ENCODE measurements at regions not wholly inside any gene's neighbourhood (a gene's known extent, or its start where the extent isn't known, plus 50 kb on each side); places are given as distances from the start of the nearest gene placed in this dataset.

- WGBS, 2 donors: 65 to 76% methylated on average over 3 of the region's 3 CpGs
- DNase-seq: peak in 1 of 3 donors; percentile 9
- no peaks in the 10 kb centered on the region for H3K4me1 ChIP-seq (ENCODE audit: control insufficient read depth in 5 of 5, insufficient read depth in 5 of 5, low read length in 5 of 5)
These were observed 413.2 kb downstream of the FGF13 start for GRCh38 chrX:138298268-138298667.

GRCh38 chrX:138345801-138346200, 365.7 kb downstream of the FGF13 start:
- Histone ChIP-seq H3K27ac (ENCODE audit: low read depth in 1 of 2, low read length in 1 of 2) (no peak overlapping the region), H3K27me3 (ENCODE audit: control insufficient read depth in 3 of 3, insufficient read depth in 3 of 3, low read length in 2 of 3) (no peaks in the 10 kb centered on the region), H3K4me1 (ENCODE audit: control insufficient read depth in 5 of 5, insufficient read depth in 5 of 5, low read length in 5 of 5) (no peaks in the 10 kb centered on the region), H3K9me3 (ENCODE audit: control insufficient read depth in 4 of 4, insufficient read depth in 3 of 4, low read length in 3 of 4) (no peaks in the 10 kb centered on the region), H3K36me3 (ENCODE audit: control insufficient read depth in 4 of 4, insufficient read depth in 4 of 4, low read length in 4 of 4) (no peaks in the 10 kb centered on the region), H3K4me3 (no peak overlapping the region), H3K9ac (ENCODE audit: insufficient read depth in 1 of 2, low read length in 2 of 2) (no peak overlapping the region)
- TF ChIP-seq CTCF (IDR thresholded peaks at IDR 0.05; ENCODE audit: control extremely low read depth, extremely low read depth): no peak
- ATAC-seq (ENCODE audit: insufficient read depth, low FRiP score) (no peak), DNase-seq (no peak)

More at GRCh38 chrX:138298268-138298667, 413.2 kb downstream of the FGF13 start:
- H3K9me3 ChIP-seq (ENCODE audit: control insufficient read depth in 4 of 4, insufficient read depth in 3 of 4, low read length in 3 of 4): no peaks in the 10 kb centered on the region
- no peaks in the 10 kb centered on the region for H3K36me3 ChIP-seq (ENCODE audit: control insufficient read depth in 4 of 4, insufficient read depth in 4 of 4, low read length in 4 of 4)
- H3K27ac ChIP-seq (ENCODE audit: low read depth in 1 of 2, low read length in 1 of 2): no peak overlapping the region
- no peak for ATAC-seq (ENCODE audit: insufficient read depth, low FRiP score)
- peaks cover 0 to 10% (median 3%) of the 10 kb centered on the region in 3 donors for H3K27me3 ChIP-seq (ENCODE audit: control insufficient read depth in 3 of 3, insufficient read depth in 3 of 3, low read length in 2 of 3)
- no peak for TF ChIP-seq CTCF (IDR thresholded peaks at IDR 0.05; ENCODE audit: control extremely low read depth, extremely low read depth)
- H3K9ac ChIP-seq (ENCODE audit: insufficient read depth in 1 of 2, low read length in 2 of 2): no peak overlapping the region
- no peak overlapping the region for H3K4me3 ChIP-seq

- Histone ChIP-seq H3K9me3 (ENCODE audit: control insufficient read depth in 4 of 4, insufficient read depth in 3 of 4, low read length in 3 of 4) (no peaks in the 10 kb centered on the region), H3K9ac (ENCODE audit: insufficient read depth in 1 of 2, low read length in 2 of 2) (no peak overlapping the region), H3K36me3 (ENCODE audit: control insufficient read depth in 4 of 4, insufficient read depth in 4 of 4, low read length in 4 of 4) (no peaks in the 10 kb centered on the region), H3K27ac (ENCODE audit: low read depth in 1 of 2, low read length in 1 of 2) (no peak overlapping the region), H3K27me3 (ENCODE audit: control insufficient read depth in 3 of 3, insufficient read depth in 3 of 3, low read length in 2 of 3) (no peaks in the 10 kb centered on the region), H3K4me3 (no peak overlapping the region), H3K4me1 (ENCODE audit: control insufficient read depth in 5 of 5, insufficient read depth in 5 of 5, low read length in 5 of 5) (no peaks in the 10 kb centered on the region)
- TF ChIP-seq CTCF (IDR thresholded peaks at IDR 0.05; ENCODE audit: control extremely low read depth, extremely low read depth): no peak
- ATAC-seq (ENCODE audit: insufficient read depth, low FRiP score) (no peak), DNase-seq (no peak)
- 57 to 67% methylated on average over 3 of the region's 3 CpGs for WGBS, 2 donors
These were observed 362.2 kb downstream of the FGF13 start for GRCh38 chrX:138349351-138349750.

- Histone ChIP-seq H3K36me3 (ENCODE audit: control insufficient read depth in 4 of 4, insufficient read depth in 4 of 4, low read length in 4 of 4) (no peaks in the 10 kb centered on the region), H3K27me3 (ENCODE audit: control insufficient read depth in 3 of 3, insufficient read depth in 3 of 3, low read length in 2 of 3) (no peaks in the 10 kb centered on the region), H3K9me3 (ENCODE audit: control insufficient read depth in 4 of 4, insufficient read depth in 3 of 4, low read length in 3 of 4) (peaks cover 0 to 2% (median 0%) of the 10 kb centered on the region in 4 donors), H3K4me3 (no peak overlapping the region), H3K4me1 (ENCODE audit: control insufficient read depth in 5 of 5, insufficient read depth in 5 of 5, low read length in 5 of 5) (no peaks in the 10 kb centered on the region), H3K27ac (ENCODE audit: low read depth in 1 of 2, low read length in 1 of 2) (no peak overlapping the region), H3K9ac (ENCODE audit: insufficient read depth in 1 of 2, low read length in 2 of 2) (no peak overlapping the region)
- DNase-seq: no peak
- ATAC-seq (ENCODE audit: insufficient read depth, low FRiP score): no peak
- WGBS, 2 donors: 88 to 90% methylated on average over 2 of the region's 2 CpGs
- no peak for TF ChIP-seq CTCF (IDR thresholded peaks at IDR 0.05; ENCODE audit: control extremely low read depth, extremely low read depth)
These were observed 332.6 kb downstream of the FGF13 start for GRCh38 chrX:138378876-138379275.
